GM21528 (cell line): ENCODE measurements at regions not wholly inside any gene's neighbourhood (a gene's known extent, or its start where the extent isn't known, plus 50 kb on each side); places are given as distances from the start of the nearest gene placed in this dataset.

Experiments used
- ATAC-seq: cut with Tn5 transposase; IDR thresholded peaks from one replicate; pipeline ENCODE4 v1.9.1; 2021; ENCODE audit warnings: mild to moderate bottlenecking, moderate library complexity; ENCODE audit not compliant: unreplicated experiment, low FRiP score

DNA sequence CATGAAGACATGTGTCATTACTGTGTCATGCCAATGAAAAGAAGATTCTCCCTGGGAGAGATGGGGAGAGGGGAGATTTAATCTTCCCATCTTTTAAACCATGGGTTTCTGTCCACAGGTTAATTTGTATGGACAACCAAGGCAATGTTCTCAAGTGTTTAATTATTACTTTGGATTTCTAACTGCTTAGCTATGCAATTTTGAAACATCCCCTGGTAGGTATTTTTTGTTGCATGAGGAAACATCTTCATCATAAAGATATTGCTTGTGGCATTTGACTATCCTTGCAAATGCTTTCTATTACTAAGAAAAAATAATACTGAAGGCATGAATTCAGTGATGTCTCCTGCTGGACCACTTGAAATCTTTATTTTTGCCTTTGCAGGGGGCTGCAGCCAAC is 326.6 kb upstream of the TPM1 start:
- ATAC-seq, result no peak

DNA sequence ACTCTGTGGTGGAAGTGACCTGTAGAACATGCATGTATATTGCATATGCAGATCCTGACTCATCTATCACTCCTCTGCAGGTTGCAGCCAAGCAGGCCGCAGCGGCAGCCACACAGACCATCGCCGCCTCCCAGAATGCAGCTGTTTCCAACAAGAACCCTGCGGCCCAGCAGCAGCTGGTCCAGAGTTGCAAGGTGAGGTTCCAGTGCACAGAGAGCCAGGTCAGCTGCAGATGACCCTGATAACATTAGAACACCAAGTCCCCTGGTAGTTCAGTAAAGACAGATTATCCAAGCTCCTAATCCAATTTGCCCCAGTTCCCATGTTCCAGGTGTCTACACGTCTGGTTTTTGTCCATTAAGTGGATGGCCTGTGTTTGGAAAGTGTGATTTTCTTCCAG is 325.1 kb upstream of the TPM1 start:
- ATAC-seq, result no peak

DNA sequence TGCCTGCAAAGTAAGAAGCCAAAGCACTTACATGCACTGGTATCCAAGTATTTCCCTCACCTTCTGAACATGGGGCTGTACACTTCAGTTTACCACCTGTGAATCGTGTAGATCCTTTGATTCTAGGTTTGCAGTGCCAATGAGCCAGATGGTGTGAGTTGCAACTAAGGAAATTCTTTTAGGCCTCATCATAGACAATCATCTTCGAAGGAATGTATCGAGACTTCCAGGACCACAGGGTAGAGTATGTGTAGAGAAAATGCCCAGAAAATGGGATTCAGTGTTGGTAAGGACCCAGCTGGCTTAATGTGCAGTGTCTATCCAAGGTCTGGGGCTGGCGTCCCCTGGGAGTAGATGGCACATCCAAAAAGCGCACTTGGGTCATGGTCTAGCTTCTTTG is 323.2 kb upstream of the TPM1 start:
- ATAC-seq, result no peak

DNA sequence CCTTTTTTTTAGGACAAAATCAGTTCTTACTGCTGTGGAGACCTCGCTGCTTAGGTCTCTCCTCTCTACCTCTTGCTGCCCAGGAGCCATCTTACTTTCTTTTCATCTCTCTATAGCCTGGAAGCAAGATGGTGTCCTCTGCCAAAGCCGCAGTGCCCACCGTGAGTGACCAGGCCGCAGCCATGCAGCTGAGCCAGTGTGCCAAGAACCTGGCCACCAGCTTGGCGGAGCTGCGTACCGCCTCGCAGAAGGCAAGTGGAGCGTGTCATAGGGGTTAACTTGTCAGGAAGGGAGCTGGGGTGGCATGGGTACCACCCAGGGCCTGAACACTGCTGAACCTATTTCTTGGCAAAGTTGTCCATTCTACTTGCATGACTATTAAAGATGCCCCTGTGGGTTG is 320.3 kb upstream of the TPM1 start:
- no peak for ATAC-seq

DNA sequence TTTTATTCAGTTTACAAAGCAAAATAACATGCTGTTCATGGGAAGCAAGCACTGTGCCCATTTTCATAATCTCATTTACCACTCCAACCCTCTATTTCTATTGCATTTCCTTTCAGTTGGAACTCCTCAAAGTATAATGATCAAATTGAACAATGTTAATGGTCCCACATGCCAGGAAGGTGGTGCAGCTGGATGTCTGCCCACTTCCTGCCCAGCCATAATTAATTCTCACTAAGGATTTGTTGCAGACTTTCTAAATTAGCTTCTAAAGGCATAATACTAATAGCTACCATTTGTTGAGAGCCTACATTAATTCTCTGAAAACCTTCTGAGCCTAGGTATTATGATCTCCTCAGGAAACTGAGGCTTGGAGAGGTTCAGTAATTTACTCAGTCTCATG is 316.1 kb upstream of the TPM1 start:
- ATAC-seq, result no peak

DNA sequence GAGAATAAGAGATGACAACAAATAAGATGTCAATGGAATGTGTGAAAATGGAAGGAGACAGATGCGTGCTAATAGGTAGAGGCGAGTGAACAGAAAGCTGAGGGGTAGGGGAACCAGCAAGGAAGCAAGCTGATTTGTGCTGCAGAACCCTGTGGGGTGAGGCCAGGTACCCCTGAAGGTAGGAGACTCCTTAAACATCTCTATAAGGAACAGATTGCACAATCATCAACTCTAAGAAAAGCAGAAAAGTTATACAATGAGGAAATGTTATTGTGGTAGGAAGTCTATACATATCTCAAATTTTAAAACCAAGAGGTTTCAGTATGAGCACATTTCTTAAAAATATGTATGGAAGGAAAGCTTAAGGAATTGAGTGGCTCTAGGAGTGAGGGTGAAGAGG is 315.0 kb upstream of the TPM1 start:
- no peak for ATAC-seq

DNA sequence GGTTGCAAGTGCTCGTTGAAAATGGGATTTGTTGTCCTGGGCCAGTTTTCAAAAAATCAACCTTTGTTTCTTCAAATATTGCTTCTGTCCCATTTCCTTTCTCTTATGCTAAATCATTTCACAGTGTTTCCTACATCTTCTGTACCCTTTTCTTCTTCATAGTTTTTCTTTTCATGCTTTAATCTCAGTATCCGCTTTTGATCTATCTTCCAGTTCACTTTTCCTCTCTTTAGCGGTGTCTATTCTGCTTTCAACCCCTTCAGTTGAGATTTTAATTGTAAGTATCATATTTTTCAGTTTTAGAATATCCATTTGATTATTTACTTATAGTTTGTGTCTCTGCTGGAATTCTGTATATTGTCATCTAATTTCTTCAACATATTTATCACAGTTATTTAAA is 311.7 kb upstream of the TPM1 start:
- ATAC-seq, result no peak

DNA sequence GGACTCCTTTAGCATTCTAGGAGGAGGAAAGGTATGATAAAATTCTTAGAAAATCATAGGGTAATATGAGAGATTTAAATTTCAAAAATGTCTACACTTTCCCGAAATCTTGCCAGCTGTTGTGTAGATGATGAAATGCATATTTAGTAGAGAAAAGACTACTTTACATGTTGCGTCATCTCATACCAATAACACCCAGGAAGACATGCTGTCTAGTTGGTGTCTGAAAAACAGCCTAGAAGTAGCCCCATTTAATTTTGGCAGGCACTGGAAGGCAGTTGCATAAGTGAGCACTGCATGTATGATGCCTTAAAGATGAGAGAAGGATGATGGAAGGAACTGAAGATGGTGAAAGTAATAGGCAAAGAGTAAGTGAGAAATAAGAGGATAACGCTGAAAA is 310.5 kb upstream of the TPM1 start:
- ATAC-seq, result no peak

DNA sequence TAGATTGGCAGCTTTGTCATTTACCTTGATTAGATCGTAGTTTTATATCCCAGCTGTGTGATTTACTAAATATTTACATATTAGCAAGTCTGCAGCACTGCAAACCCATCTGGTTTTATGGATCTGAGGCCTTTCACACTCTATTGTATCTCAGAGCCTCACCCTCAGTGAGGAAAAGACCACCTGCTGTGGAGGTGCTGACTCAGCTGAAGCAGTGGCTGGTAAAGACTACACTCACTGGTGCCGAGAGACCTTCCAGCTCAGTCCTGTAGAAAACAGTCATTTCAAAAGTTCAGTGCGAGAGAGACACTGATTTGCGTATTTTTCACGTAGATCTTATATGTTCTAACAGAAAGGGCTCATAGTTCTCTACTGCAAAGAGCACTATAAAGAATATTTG is 307.8 kb upstream of the TPM1 start:
- no peak for ATAC-seq

DNA sequence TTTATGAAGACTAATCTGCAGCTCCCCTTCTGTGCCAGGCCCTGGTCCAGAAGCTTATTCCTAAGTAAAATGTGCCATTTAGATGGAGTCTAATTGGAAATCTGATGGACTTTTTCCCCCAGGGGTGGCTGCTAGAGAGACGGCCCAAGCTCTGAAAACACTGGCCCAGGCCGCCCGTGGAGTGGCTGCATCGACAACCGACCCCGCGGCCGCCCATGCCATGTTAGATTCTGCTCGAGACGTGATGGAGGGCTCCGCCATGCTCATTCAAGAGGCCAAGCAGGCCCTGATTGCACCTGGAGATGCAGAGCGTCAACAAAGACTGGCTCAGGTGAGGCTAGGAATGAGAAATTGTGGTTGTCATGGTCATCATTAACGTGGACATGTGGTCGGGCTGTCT is 305.8 kb upstream of the TPM1 start:
- no peak for ATAC-seq

DNA sequence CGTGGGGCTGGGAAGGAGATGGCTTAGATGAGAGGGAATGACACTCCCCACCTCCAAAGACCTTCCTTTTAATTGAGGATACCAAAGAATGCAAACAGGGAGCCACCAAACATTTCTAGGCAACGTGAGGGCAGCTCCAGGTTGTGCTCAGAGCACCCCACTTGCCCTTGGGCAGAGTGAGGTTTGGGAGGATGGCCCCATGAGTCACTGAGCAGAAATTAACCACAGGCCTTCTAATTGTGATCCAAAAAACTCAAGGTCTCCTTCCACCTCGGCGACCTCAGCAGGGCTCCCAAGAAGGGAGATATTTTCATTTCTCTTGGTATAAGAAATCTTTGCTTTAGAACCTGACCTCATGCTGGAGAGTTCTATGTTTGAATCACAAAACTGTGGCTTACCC is 305.0 kb upstream of the TPM1 start:
- ATAC-seq, result no peak

DNA sequence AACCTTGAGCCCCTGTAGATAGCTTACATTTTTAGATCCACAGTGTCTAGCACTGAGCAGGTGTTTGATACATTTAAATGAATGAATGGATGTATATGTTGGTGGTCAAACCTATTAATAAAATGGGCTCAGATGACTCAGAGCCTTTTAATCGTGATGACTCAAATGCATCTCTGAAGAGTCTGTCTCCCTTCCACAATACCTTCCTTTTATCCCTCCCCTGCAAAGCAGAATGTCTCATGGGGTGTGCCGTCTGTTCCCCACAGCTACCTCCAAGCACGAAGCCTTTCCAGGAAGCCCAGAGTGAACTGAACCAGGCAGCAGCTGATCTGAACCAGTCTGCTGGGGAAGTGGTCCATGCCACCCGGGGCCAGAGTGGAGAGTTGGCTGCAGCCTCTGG is 303.5 kb upstream of the TPM1 start:
- ATAC-seq, result no peak

DNA sequence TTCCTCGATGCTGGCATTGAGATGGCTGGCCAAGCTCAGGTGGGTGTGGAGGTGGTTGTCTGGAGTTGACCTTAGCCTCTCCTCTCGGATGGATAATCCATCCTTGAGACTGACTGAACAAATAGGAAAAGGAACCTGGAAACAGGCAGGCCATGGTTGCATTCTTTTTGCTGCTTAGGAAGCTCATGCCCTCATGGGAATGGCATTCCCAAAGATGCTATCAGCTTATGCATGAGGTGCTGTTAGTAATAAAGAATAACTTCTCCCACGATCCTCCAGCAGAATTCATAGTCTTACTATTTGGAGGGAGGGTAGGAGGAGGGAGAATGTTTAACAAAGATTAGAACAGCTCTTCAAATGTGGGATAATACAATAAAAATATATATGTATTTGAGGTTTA is 303.0 kb upstream of the TPM1 start:
- ATAC-seq, result no peak

DNA sequence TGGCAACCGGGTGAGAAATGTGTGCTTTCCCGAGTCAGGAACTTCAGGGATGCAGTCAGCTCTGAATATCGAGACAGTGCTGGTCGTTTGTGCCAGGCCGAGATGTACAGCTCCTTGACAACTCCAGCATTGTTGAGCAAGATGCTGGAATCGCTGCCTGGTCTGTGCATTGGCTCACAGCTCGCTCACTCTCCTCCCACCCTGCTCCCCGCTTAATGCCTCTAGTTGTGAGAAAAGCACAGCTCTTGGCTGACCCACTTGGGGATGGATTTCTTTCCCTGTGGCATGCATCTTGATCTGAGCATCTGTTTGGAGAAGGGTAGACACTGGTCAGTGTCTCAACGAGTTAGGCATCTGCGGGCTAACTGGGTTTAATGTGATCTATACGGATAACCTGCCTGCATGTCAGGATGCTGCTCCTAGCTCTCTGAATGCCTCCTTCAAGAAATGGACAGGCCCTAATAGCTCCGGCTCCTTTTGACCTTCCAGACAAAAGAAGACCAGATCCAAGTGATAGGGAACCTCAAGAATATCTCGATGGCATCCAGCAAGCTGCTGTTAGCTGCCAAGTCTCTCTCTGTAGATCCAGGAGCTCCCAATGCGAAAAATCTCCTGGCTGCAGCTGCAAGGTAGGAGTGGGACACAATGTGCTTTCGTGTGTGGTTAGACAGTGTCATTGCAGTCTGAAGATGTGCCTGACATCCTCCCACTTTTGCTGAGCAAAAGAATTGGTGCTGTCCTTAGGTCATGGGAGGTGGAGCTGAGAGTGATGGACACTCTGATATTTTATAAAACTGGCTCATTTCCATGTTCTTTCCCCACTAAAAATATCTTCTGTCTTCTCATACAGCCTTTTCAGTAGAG is 302.2 kb upstream of the TPM1 start:
- ATAC-seq, result no peak

DNA sequence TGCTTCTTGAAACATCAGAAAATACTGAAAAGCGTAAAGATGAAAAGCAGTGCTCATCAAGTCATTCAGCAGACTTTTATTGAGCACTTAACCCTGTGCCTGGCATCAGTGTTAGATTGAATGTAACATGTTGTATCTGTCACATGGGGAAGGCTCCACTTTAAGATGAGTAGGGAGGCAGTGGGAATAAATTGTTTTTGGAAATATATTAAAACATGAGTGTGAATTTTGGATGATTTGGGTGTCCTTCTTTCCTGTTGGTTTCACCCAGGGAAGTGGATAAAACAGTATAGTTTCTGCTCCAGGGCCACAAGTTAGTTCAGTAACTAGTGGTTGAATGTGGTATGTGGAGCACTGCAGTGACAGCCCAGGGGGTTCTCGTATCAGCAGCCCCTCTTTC is 301.4 kb upstream of the TPM1 start:
- ATAC-seq, result no peak

DNA sequence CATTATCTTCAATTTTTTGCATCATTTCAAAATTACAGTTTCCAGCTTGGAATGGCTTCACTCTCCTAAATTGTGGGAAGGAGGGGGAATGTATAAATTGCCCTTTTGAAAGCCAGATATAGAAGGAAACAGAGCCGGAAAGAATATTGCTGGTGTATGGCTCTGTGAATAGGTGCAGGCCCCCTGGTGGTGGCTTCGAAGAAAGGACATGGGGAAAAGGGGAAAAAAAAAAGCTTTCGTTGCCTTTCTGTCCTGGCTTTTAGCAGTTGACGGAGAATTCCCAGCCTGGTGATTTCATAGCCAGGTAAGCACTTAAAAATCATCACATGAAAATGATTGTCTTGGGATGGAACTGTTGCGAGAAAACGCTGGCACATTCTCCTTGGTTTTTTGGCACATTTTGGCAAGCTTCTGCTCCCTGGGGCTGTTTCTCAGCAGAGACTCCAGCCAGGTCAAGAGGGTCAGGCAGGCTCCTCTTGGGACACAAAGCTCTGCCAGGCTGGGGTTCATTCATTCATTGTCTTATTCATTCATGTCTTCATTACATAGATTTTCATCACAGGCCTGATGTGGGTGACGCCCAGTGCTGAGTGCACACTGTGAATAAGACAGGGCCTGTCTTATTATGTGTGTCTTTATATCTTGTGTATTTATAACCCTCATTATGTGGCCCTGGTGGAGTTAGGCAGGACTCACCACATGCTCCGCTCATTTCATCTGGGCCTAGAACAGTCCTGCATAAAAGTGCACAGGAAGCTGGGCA is 300.0 kb upstream of the TPM1 start:
- ATAC-seq, result no peak

DNA sequence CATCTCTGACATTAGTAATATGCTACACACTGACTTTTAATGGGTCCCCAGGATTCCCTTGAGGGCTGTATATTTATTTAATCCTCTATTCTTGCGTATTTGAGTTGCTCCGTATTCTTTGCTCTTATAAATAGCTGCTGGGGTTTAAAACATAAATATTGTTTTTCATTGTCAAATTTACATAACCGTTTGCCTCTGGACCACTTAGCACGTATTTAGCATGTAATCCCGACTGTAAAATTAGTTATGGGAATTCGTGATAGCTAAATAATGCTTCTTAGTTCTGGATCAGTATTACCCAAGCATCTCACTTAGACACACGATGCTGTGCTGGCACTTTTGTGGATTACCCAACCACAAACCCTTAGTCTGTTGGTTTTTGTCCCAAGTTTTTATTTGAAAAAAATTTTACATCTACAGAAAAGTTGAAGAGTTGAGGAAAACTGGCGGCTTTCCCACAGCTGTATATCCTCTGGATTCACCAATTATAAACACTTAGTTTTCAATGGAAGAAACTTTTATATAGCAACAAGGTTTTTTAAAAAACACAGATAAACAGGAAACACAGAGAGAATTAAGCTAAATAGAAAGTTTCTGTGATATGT is 296.8 kb upstream of the TPM1 start:
- no peak for ATAC-seq

DNA sequence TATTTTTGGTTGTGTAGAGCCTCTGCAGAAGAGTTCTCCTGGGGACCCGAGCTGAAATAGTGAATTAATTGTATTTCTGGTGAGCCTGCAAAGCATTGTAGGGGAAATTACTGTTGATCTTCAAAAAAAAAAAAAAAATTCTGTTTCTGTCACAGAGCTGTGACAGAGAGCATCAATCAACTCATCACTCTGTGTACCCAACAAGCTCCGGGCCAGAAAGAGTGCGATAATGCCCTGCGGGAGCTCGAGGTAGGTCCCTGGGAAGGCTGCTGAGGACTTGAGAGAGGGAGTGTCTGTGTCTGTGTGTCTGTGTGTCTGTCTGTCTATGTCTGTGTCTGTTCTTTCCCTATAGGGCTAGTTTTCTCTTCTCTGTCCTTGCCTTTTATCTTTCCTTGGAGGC is 294.4 kb upstream of the TPM1 start:
- ATAC-seq, result no peak

DNA sequence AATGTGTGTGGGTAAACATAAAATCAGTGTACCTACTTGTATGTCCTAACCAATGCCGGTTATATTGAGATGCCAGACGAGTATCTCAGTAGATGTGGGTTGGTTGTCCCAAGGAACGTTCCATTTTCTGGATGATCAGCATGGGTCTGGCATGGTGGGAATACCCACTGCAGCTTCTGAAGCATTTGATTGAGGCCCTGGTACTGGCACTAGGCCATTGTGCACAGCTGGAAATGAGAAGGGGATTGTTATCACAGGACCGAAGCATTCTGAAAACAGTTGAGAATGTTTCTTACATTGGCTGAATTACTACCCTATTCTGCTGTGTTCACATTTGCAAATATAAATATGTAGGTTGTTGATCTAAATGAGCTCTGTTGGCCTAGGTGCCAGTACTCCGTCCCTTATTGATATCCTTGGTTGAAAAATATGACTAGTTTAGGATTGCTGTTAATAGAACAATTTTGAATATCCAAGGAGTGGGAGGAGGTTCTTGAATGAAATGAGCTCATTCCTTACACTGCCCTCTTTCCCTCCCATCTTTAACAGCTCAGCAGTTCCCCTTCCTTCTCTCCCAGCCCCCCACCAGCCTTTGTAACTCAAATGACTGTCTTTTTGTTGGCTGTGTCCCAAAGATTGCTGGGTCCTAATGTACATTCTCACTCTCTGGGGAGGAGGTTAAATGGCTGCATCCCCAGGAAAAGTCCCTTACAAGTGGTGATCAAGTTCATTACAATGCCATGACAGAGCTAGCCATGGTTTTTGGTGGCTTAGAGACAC is 293.3 kb upstream of the TPM1 start:
- ATAC-seq, result no peak

DNA sequence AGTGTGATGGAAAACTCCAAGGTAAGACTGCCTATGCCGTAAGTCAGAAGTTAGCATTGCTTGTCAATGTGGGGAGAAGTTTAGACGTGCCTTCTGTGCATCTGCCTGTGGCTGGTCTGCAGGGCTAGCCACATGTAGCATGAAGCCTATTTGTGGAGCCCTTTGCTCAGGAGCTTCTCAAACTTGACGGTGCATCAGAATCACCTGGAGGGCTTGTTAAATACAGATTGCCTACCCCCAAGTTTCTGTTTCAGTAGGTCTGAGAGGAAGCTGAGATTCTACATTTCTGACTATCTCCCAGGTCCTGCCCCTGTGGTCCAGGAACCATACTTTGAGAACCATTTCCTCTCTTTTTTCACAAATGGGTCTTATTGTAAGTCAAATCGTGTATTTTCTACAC is 292.1 kb upstream of the TPM1 start:
- no peak for ATAC-seq
